ENCODE measurements at regions not wholly inside any gene's neighbourhood (a gene's known extent, or its start where the extent isn't known, plus 50 kb on each side); places are given as distances from the start of the nearest gene placed in this dataset.

GRCh38 chr11:29162491-29162890 is 854.3 kb downstream of the KCNA4 start:
- TF ChIP-seq ZNF274 (IDR thresholded peaks at IDR 0.05; ENCODE audit: low read depth, low read length), result no peak
- TF ChIP-seq, protein P1, sequence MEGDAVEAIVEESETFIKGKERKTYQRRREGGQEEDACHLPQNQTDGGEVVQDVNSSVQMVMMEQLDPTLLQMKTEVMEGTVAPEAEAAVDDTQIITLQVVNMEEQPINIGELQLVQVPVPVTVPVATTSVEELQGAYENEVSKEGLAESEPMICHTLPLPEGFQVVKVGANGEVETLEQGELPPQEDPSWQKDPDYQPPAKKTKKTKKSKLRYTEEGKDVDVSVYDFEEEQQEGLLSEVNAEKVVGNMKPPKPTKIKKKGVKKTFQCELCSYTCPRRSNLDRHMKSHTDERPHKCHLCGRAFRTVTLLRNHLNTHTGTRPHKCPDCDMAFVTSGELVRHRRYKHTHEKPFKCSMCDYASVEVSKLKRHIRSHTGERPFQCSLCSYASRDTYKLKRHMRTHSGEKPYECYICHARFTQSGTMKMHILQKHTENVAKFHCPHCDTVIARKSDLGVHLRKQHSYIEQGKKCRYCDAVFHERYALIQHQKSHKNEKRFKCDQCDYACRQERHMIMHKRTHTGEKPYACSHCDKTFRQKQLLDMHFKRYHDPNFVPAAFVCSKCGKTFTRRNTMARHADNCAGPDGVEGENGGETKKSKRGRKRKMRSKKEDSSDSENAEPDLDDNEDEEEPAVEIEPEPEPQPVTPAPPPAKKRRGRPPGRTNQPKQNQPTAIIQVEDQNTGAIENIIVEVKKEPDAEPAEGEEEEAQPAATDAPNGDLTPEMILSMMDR (IDR thresholded peaks at IDR 0.05 in 2 of 3, conservative IDR thresholded peaks at IDR 0.05 in 1 of 3; ENCODE audit: borderline replicate concordance in 1 of 3, insufficient read depth in 1 of 3, low read depth in 2 of 3, low read length in 2 of 3), result no peak
- TF ChIP-seq EZH2 (IDR thresholded peaks at IDR 0.05), result no peak
- no peak for TF ChIP-seq EZH2phosphoT487 (IDR thresholded peaks at IDR 0.05; ENCODE audit: borderline replicate concordance)
